ENCODE measurements at regions not wholly inside any gene's neighbourhood (a gene's known extent, or its start where the extent isn't known, plus 50 kb on each side); places are given as distances from the start of the nearest gene placed in this dataset.

GRCh38 chr15:95866711-95867440 lies 463.6 kb upstream of the NR2F2 start:
- no peak for DNase-seq
- no peak for ATAC-seq
- no peak overlapping the region for H3K27ac ChIP-seq
- no peaks in the 10 kb centered on the region for H3K27me3 ChIP-seq
- H3K4me3 ChIP-seq: no peak overlapping the region
- intact Hi-C loops (cut with DNase I): no loop called here
- no peak for TF ChIP-seq CTCF (IDR thresholded peaks at IDR 0.05)
- H3K36me3 ChIP-seq: no peaks in the 10 kb centered on the region
- no peaks in the 10 kb centered on the region for H3K4me1 ChIP-seq
- no peaks in the 10 kb centered on the region for H3K9me3 ChIP-seq

- no peak for ATAC-seq
- no peak for TF ChIP-seq CTCF (IDR thresholded peaks at IDR 0.05)
Measured at GRCh38 chr15:95868450-95868849, 462.1 kb upstream of the NR2F2 start.

GRCh38 chr15:95868970-95869369 lies 461.5 kb upstream of the NR2F2 start:
- ATAC-seq (no peak), DNase-seq (no peak)
- Histone ChIP-seq H3K4me3 (no peak overlapping the region), H3K36me3 (no peaks in the 10 kb centered on the region), H3K4me1 (no peaks in the 10 kb centered on the region), H3K27me3 (no peaks in the 10 kb centered on the region), H3K9me3 (no peaks in the 10 kb centered on the region), H3K27ac (no peak overlapping the region)
- no peak for TF ChIP-seq CTCF (IDR thresholded peaks at IDR 0.05)
- intact Hi-C loops (cut with DNase I): no loop called here

More at GRCh38 chr15:95868450-95868849, 462.1 kb upstream of the NR2F2 start:
- Histone ChIP-seq H3K9me3 (no peaks in the 10 kb centered on the region), H3K27ac (no peak overlapping the region), H3K27me3 (no peaks in the 10 kb centered on the region), H3K36me3 (no peaks in the 10 kb centered on the region), H3K4me1 (no peaks in the 10 kb centered on the region), H3K4me3 (no peak overlapping the region)
- intact Hi-C loops (cut with DNase I): no loop called here
- no peak for DNase-seq

GRCh38 chr15:95869920-95870319 lies 460.6 kb upstream of the NR2F2 start:
- intact Hi-C loops (cut with DNase I): no loop called here
- no peak for ATAC-seq
- no peaks in the 10 kb centered on the region for H3K4me1 ChIP-seq

GRCh38 chr15:95872366-95872771 lies 458.1 kb upstream of the NR2F2 start:
- H3K4me3 ChIP-seq: no peak overlapping the region
- ATAC-seq (no peak), DNase-seq (no peak)
- no peaks in the 10 kb centered on the region for H3K9me3 ChIP-seq
- TF ChIP-seq CTCF (IDR thresholded peaks at IDR 0.05): no peak
- no peak overlapping the region for H3K27ac ChIP-seq
- intact Hi-C loops (cut with DNase I): no loop called here
- no peaks in the 10 kb centered on the region for H3K36me3 ChIP-seq
- H3K27me3 ChIP-seq: no peaks in the 10 kb centered on the region
- H3K4me1 ChIP-seq: no peaks in the 10 kb centered on the region

More at GRCh38 chr15:95869920-95870319, 460.6 kb upstream of the NR2F2 start:
- no peak for TF ChIP-seq CTCF (IDR thresholded peaks at IDR 0.05)
- H3K36me3 ChIP-seq: no peaks in the 10 kb centered on the region
- H3K4me3 ChIP-seq: no peak overlapping the region
- H3K27me3 ChIP-seq: no peaks in the 10 kb centered on the region
- no peak overlapping the region for H3K27ac ChIP-seq
- no peaks in the 10 kb centered on the region for H3K9me3 ChIP-seq
- no peak for DNase-seq
